ENCODE measurements at regions not wholly inside any gene's neighbourhood (a gene's known extent, or its start where the extent isn't known, plus 50 kb on each side); places are given as distances from the start of the nearest gene placed in this dataset.
A peak's percentile ranks its signal among the peaks of the same experiment; 100 is the strongest.

DNA sequence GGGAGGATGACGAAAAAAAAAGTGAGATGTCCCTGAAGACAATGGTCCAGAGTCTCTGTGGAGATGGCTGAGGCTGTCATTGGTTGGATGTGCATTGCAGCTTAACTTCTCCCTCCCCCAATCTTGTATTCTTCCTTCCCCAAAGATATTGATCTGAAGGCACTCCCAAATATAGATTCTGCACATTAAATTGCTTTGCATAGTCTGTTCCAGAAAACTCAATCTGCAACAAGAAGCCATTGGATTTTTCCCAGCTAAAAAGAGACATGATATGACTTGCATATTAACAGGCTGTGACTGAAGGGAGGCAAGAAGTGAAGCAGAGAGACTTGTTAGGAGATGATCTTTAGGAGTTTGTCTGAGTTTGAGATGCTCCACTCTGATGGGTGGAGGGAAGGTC lies 245.2 kb upstream of the MOCS1 start:
- no peak overlapping the region for H3K27ac ChIP-seq (ENCODE audit: low read length)
- no peaks in the 10 kb centered on the region for H3K9me2 ChIP-seq (ENCODE audit: insufficient read depth, low read length)
- no peaks in the 10 kb centered on the region for H3K79me2 ChIP-seq (replicated peaks; ENCODE audit: insufficient read depth, low read length)
- H3K36me3 ChIP-seq (ENCODE audit: insufficient read depth, low read length) = no peaks in the 10 kb centered on the region
- no peak for TF ChIP-seq EP300 (conservative IDR thresholded peaks at IDR 0.05; ENCODE audit: poor library complexity, severe bottlenecking)
- no peak for TF ChIP-seq EZH2 (IDR thresholded peaks at IDR 0.05; ENCODE audit: borderline replicate concordance, insufficient read depth, low read length, poor library complexity, severe bottlenecking)
- no peak for TF ChIP-seq REST (IDR thresholded peaks at IDR 0.05; ENCODE audit: borderline replicate concordance)
- TF ChIP-seq, protein P1, sequence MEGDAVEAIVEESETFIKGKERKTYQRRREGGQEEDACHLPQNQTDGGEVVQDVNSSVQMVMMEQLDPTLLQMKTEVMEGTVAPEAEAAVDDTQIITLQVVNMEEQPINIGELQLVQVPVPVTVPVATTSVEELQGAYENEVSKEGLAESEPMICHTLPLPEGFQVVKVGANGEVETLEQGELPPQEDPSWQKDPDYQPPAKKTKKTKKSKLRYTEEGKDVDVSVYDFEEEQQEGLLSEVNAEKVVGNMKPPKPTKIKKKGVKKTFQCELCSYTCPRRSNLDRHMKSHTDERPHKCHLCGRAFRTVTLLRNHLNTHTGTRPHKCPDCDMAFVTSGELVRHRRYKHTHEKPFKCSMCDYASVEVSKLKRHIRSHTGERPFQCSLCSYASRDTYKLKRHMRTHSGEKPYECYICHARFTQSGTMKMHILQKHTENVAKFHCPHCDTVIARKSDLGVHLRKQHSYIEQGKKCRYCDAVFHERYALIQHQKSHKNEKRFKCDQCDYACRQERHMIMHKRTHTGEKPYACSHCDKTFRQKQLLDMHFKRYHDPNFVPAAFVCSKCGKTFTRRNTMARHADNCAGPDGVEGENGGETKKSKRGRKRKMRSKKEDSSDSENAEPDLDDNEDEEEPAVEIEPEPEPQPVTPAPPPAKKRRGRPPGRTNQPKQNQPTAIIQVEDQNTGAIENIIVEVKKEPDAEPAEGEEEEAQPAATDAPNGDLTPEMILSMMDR (IDR thresholded peaks at IDR 0.05; ENCODE audit: poor library complexity, severe bottlenecking) = no peak
- no peak for TF ChIP-seq POLR2AphosphoS5 (IDR thresholded peaks at IDR 0.05)
- TF ChIP-seq SMC3 (conservative IDR thresholded peaks at IDR 0.05; ENCODE audit: poor library complexity) = no peak
- TF ChIP-seq MXI1 (conservative IDR thresholded peaks at IDR 0.05; ENCODE audit: poor library complexity, severe bottlenecking) = no peak
- no peak for TF ChIP-seq TAF1 (IDR thresholded peaks at IDR 0.05; ENCODE audit: low read depth)
- TF ChIP-seq RAD21 (conservative IDR thresholded peaks at IDR 0.05) = no peak
- no peak overlapping the region for H3K4me2 ChIP-seq (ENCODE audit: low read length)
- no peaks in the 10 kb centered on the region for H3F3A ChIP-seq (ENCODE audit: insufficient read depth, low read length, poor library complexity, severe bottlenecking)
- H2AFZ ChIP-seq (ENCODE audit: low read depth, low read length) = no peak overlapping the region
- H3K4me3 ChIP-seq (ENCODE audit: low read length) = no peak overlapping the region
- no peaks in the 10 kb centered on the region for H3K27me3 ChIP-seq (ENCODE audit: insufficient read depth, low read depth, low read length)
- no peak overlapping the region for H3K9ac ChIP-seq (ENCODE audit: low read length)
- no peaks in the 10 kb centered on the region for H4K20me1 ChIP-seq (ENCODE audit: insufficient read depth)
- no peaks in the 10 kb centered on the region for H3K9me3 ChIP-seq (ENCODE audit: low read length)

DNA sequence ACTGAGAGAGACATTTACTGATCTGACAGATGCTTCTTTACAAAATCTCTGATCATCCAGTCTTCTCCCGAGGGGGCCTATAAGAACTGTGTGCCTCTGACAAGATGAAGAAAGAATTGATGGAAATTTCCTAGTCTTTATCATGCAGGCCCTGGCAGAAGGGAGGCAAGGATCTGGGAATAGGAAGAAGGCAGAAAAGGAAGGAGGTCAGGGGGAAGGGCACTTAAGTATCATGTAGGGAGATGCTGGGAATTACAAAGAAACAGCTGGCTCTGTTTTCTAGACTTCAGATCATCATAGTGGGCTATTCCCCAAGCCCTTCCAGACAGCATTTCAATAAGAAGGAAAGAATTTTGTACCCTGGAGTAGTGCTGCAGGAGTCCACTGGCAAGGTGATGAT lies 243.3 kb upstream of the MOCS1 start:
- Histone ChIP-seq H3K4me3 (ENCODE audit: low read length) (peak overlapping the region; percentile 12), H3K79me2 (replicated peaks; ENCODE audit: insufficient read depth, low read length) (no peaks in the 10 kb centered on the region), H4K20me1 (ENCODE audit: insufficient read depth) (no peaks in the 10 kb centered on the region), H3K9me2 (ENCODE audit: insufficient read depth, low read length) (no peaks in the 10 kb centered on the region), H3K36me3 (ENCODE audit: insufficient read depth, low read length) (no peaks in the 10 kb centered on the region), H2AFZ (ENCODE audit: low read depth, low read length) (no peak overlapping the region), H3K4me2 (ENCODE audit: low read length) (no peak overlapping the region), H3K27me3 (ENCODE audit: insufficient read depth, low read depth, low read length) (no peaks in the 10 kb centered on the region), H3K9me3 (ENCODE audit: low read length) (no peaks in the 10 kb centered on the region), H3K9ac (ENCODE audit: low read length) (peak overlapping the region; percentile 22), H3F3A (ENCODE audit: insufficient read depth, low read length, poor library complexity, severe bottlenecking) (no peaks in the 10 kb centered on the region), H3K27ac (ENCODE audit: low read length) (peak overlapping the region; percentile 74)
- TF ChIP-seq EZH2 (IDR thresholded peaks at IDR 0.05; ENCODE audit: borderline replicate concordance, insufficient read depth, low read length, poor library complexity, severe bottlenecking) = no peak
- no peak for TF ChIP-seq MXI1 (conservative IDR thresholded peaks at IDR 0.05; ENCODE audit: poor library complexity, severe bottlenecking)
- peak; percentile 16 for TF ChIP-seq POLR2AphosphoS5 (IDR thresholded peaks at IDR 0.05)
- peak; percentile 25 for TF ChIP-seq RAD21 (conservative IDR thresholded peaks at IDR 0.05)
- TF ChIP-seq, protein P1 (IDR thresholded peaks at IDR 0.05; ENCODE audit: poor library complexity, severe bottlenecking) = no peak
- TF ChIP-seq SMC3 (conservative IDR thresholded peaks at IDR 0.05; ENCODE audit: poor library complexity) = no peak
- peak; percentile 68 for TF ChIP-seq EP300 (conservative IDR thresholded peaks at IDR 0.05; ENCODE audit: poor library complexity, severe bottlenecking)
- peak; percentile 94 for TF ChIP-seq REST (IDR thresholded peaks at IDR 0.05; ENCODE audit: borderline replicate concordance)
- no peak for TF ChIP-seq TAF1 (IDR thresholded peaks at IDR 0.05; ENCODE audit: low read depth)

All from neural cell (in vitro differentiated cells).